Spleen (tissue), 11 donors: ENCODE measurements at regions not wholly inside any gene's neighbourhood (a gene's known extent, or its start where the extent isn't known, plus 50 kb on each side); places are given as distances from the start of the nearest gene placed in this dataset.

Experiments
- DNase-seq: peaks from one replicate; pipeline ENCODE4 v3.0.0-alpha.2; 2020
- H3K27ac ChIP-seq, 8 donors: fragments of 200-600 bp; sonication (generic) in 7 of 8; 1 replicate in 4 of 8; 2 replicates in 4 of 8; pipeline versions ENCODE4 v1.5.0 to v1.8.0; 2016 to 2021; ENCODE audit warnings: inconsistent platforms in 4 of 8, mild to moderate bottlenecking in 4 of 8, moderate library complexity in 1 of 8
- H3K27me3 ChIP-seq, 7 donors: fragments of 200-600 bp; sonication (generic) in 6 of 7; replicated peaks in 1 of 7; 1 replicate in 4 of 7; 2 replicates in 3 of 7; pipeline versions ENCODE4 v1.5.0 to v1.8.0; 2016 to 2021; ENCODE audit warnings: inconsistent platforms in 3 of 7, mild to moderate bottlenecking in 1 of 7
- H3K36me3 ChIP-seq, 6 donors: fragments of 200-600 bp; sonication (generic) in 5 of 6; 1 replicate in 4 of 6; 2 replicates in 2 of 6; pipeline versions ENCODE4 v1.5.0 to v1.8.0; 2016 to 2021; ENCODE audit warnings: inconsistent platforms in 2 of 6
- H3K4me1 ChIP-seq, 6 donors: fragments of 200-600 bp; sonication (generic) in 5 of 6; 1 replicate in 3 of 6; 2 replicates in 3 of 6; pipeline versions ENCODE4 v1.5.0 to v1.8.0; 2016 to 2021; ENCODE audit warnings: inconsistent platforms in 3 of 6
- H3K4me3 ChIP-seq, 8 donors: fragments of 200-600 bp; sonication (generic) in 7 of 8; 1 replicate in 4 of 8; 2 replicates in 4 of 8; pipeline versions ENCODE4 v1.5.0 to v1.8.0; 2016 to 2021; ENCODE audit warnings: inconsistent platforms in 4 of 8, mild to moderate bottlenecking in 4 of 8, moderate library complexity in 2 of 8
- H3K9me3 ChIP-seq, 8 donors: fragments of 200-600 bp; sonication (generic) in 7 of 8; 1 replicate in 4 of 8; 2 replicates in 4 of 8; pipeline versions ENCODE4 v1.5.0 to v1.8.0; 2016 to 2021; ENCODE audit warnings: inconsistent platforms in 4 of 8
- CTCF ChIP-seq, 11 experiments: fragments of 200-600 bp in 7 of 11; fragments of 450-650 bp in 4 of 11; sonication (generic) in 4 of 11; IDR thresholded peaks in 8 of 11; conservative IDR thresholded peaks in 3 of 11; 1 replicate in 7 of 11; 2 replicates in 4 of 11; pipeline versions ENCODE4 v1.4.0 to v1.8.0; 2016 to 2021; ENCODE audit warnings: antibody characterized with exemption in 11 of 11, inconsistent platforms in 4 of 11, mild to moderate bottlenecking in 1 of 11
- POLR2A ChIP-seq, 3 donors: fragments of 450-650 bp; IDR thresholded peaks; one replicate each; pipeline ENCODE4 v1.5.1; 2017; ENCODE audit warnings: antibody characterized with exemption in 3 of 3, mild to moderate bottlenecking in 1 of 3
- POLR2AphosphoS5 ChIP-seq, 3 donors: sonication (generic); formaldehyde crosslinking; IDR thresholded peaks; one replicate each; pipeline ENCODE4 v1.5.1; 2017; ENCODE audit warnings: antibody characterized with exemption in 3 of 3
- WGBS, 5 donors: extraction: QIAGEN DNeasy Blood & Tissue Kit in 3 of 5; methylation state at CpG; one replicate each; pipeline versions ENCODE4 v1.1.5 to v1.1.7; 2013 to 2018; 5-methylcytosine and 5-hydroxymethylcytosine counted together
- intact Hi-C: fragments of 100-400 bp; cut with DNase I; formaldehyde crosslinking; loops from one replicate; pipeline ENCODE4 v1.15.0; 2023; ENCODE audit warnings: low total_unique reads
- donor health status: healthy with polysubstance abuse.
- donor health status: DM: no; HTN: no; CAD: no; lungs with moderate emphysema.
- donor health status: DM: no; HTN: no; CAD: no.
- donor health status: Bipolar disorder and iron deficiency.
- donor health status: healthy.
- donor health status: DM: no; HTN: no; CAD: no.
- donor health status: DM: yes; HTN: yes; CAD: no.

GRCh38 chrX:137233478-137233877 is 199.7 kb upstream of the GPR101 start:
- intact Hi-C loops, result no loop called here
- no peak for DNase-seq
- Histone ChIP-seq H3K4me3 (no peak overlapping the region), H3K27me3 (peaks cover 0 to 5% (median 0%) of the 10 kb centered on the region in 7 donors), H3K27ac (no peak overlapping the region), H3K36me3 (no peaks in the 10 kb centered on the region), H3K4me1 (no peaks in the 10 kb centered on the region), H3K9me3 (no peaks in the 10 kb centered on the region)
- TF ChIP-seq POLR2AphosphoS5 (IDR thresholded peaks at IDR 0.05), result no peak
- no peak for TF ChIP-seq POLR2A (IDR thresholded peaks at IDR 0.05)
- TF ChIP-seq CTCF (IDR thresholded peaks at IDR 0.05 in 8 of 11, conservative IDR thresholded peaks at IDR 0.05 in 3 of 11), result no peak
- WGBS, 5 donors, result 51 to 82% (median 59%) methylated on average over 3 of the region's 3 CpGs

- Histone ChIP-seq H3K36me3 (no peaks in the 10 kb centered on the region), H3K27ac (no peak overlapping the region), H3K9me3 (no peaks in the 10 kb centered on the region), H3K4me1 (no peaks in the 10 kb centered on the region), H3K27me3 (no peaks in the 10 kb centered on the region), H3K4me3 (no peak overlapping the region)
- DNase-seq, result no peak
- WGBS, 5 donors, result 51 to 87% (median 82%) methylated on average over 2 of the region's 2 CpGs
- intact Hi-C loops, result no loop called here
- TF ChIP-seq CTCF (IDR thresholded peaks at IDR 0.05 in 8 of 11, conservative IDR thresholded peaks at IDR 0.05 in 3 of 11) (no peak), POLR2A (IDR thresholded peaks at IDR 0.05) (no peak), POLR2AphosphoS5 (IDR thresholded peaks at IDR 0.05) (no peak)
Observed at GRCh38 chrX:137227151-137227550, 193.4 kb upstream of the GPR101 start.

GRCh38 chrX:137215467-137215866 is 181.7 kb upstream of the GPR101 start:
- TF ChIP-seq POLR2AphosphoS5 (IDR thresholded peaks at IDR 0.05) (no peak), POLR2A (IDR thresholded peaks at IDR 0.05) (no peak)

GRCh38 chrX:137212078-137212632 is 178.4 kb upstream of the GPR101 start:
- Histone ChIP-seq H3K36me3 (no peaks in the 10 kb centered on the region), H3K4me1 (no peaks in the 10 kb centered on the region), H3K4me3 (no peak overlapping the region), H3K9me3 (no peaks in the 10 kb centered on the region), H3K27ac (no peak overlapping the region), H3K27me3 (no peaks in the 10 kb centered on the region)
- intact Hi-C loops, result no loop called here
- 29 to 59% (median 49%) methylated on average over 4 of the region's 4 CpGs for WGBS, 5 donors
- DNase-seq, result no peak
- TF ChIP-seq CTCF (IDR thresholded peaks at IDR 0.05 in 8 of 11, conservative IDR thresholded peaks at IDR 0.05 in 3 of 11) (no peak), POLR2AphosphoS5 (IDR thresholded peaks at IDR 0.05) (no peak), POLR2A (IDR thresholded peaks at IDR 0.05) (no peak)

More at GRCh38 chrX:137215467-137215866, 181.7 kb upstream of the GPR101 start:
- Histone ChIP-seq H3K9me3 (no peaks in the 10 kb centered on the region), H3K36me3 (no peaks in the 10 kb centered on the region), H3K27me3 (peaks cover 0 to 3% (median 0%) of the 10 kb centered on the region in 7 donors), H3K4me1 (no peaks in the 10 kb centered on the region), H3K27ac (no peak overlapping the region), H3K4me3 (no peak overlapping the region)
- 63 to 86% (median 71%) methylated on average over 1 of the region's 1 CpG for WGBS, 5 donors
- no peak for DNase-seq
- intact Hi-C loops, result no loop called here

- WGBS, 5 donors, result 66 to 81% (median 76%) methylated on average over 4 of the region's 4 CpGs
- Histone ChIP-seq H3K27ac (no peak overlapping the region), H3K27me3 (peaks cover 0 to 20% (median 0%) of the 10 kb centered on the region in 7 donors), H3K4me3 (no peak overlapping the region), H3K4me1 (no peaks in the 10 kb centered on the region), H3K9me3 (no peaks in the 10 kb centered on the region), H3K36me3 (no peaks in the 10 kb centered on the region)
- intact Hi-C loops, result no loop called here
- DNase-seq, result no peak
- TF ChIP-seq POLR2A (IDR thresholded peaks at IDR 0.05), result no peak
- no peak for TF ChIP-seq CTCF (IDR thresholded peaks at IDR 0.05 in 8 of 11, conservative IDR thresholded peaks at IDR 0.05 in 3 of 11)
- no peak for TF ChIP-seq POLR2AphosphoS5 (IDR thresholded peaks at IDR 0.05)
Observed at GRCh38 chrX:137198040-137198439, 164.2 kb upstream of the GPR101 start.
